ENCODE measurements at regions not wholly inside any gene's neighbourhood (a gene's known extent, or its start where the extent isn't known, plus 50 kb on each side); places are given as distances from the start of the nearest gene placed in this dataset.
"Not testable (repeated sequence)": the region's sequence is repeated elsewhere in the genome, so short reads cannot be mapped to it uniquely, and the experiment has no call there.

- H3K9me3 ChIP-seq (replicated peaks in 1 of 3); H3K4me3 ChIP-seq; H3K36me3 ChIP-seq (replicated peaks in 1 of 2); H3K27me3 ChIP-seq; H3K4me1 ChIP-seq (replicated peaks in 1 of 2); H3K27ac ChIP-seq; intact Hi-C loops (cut with DNase I): not testable (repeated sequence)
- WGBS, 4 donors, result 67 to 74% (median 69%) methylated on average over 4 to 5 of the region's 5 CpGs
- peak; percentile 35 to 74 (median 59) for DNase-seq
- TF ChIP-seq CTCF (IDR thresholded peaks at IDR 0.05), result peak; percentile 12 to 48 (median 38)
These were observed 183.7 kb downstream of the ADRA2C start for GRCh38 chr4:3949916-3950315.

- H3K4me3 ChIP-seq; H3K9me3 ChIP-seq (replicated peaks in 1 of 3); H3K27ac ChIP-seq; DNase-seq; H3K27me3 ChIP-seq; H3K36me3 ChIP-seq (replicated peaks in 1 of 2); H3K4me1 ChIP-seq (replicated peaks in 1 of 2); intact Hi-C loops (cut with DNase I): not testable (repeated sequence)
- WGBS, 4 donors, result 85 to 95% (median 93%) methylated on average over 6 to 9 of the region's 9 CpGs
These were observed 186.4 kb downstream of the ADRA2C start for GRCh38 chr4:3952443-3953139.

DNA sequence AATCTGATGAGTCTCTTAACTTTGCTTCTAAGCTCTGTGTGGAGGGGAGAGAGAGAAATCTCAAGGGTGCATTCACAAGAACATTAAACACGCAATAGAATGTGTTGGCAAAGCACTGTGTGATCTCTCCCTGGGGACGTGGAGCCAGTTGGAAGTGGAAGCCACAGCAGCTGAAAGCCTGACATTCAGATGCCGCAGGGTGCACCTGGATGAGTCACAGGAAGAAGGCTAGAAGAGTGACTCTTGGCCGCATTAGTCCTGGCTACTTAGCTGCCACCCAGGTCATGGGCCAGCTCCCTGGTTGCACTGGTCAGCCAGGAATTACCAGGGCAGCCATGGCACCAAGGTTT is 186.9 kb downstream of the ADRA2C start:
- intact Hi-C loops (cut with DNase I), result not testable (repeated sequence)

GRCh38 chr4:3954540-3955320 is 188.5 kb downstream of the ADRA2C start:
- Histone ChIP-seq H3K27ac (peak overlapping the region; percentile 49 to 95 (median 86)), H3K4me3 (peak overlapping the region; percentile 22 to 81 (median 58))
- H3K27me3 ChIP-seq; intact Hi-C loops (cut with DNase I); H3K4me1 ChIP-seq (replicated peaks in 1 of 2); H3K9me3 ChIP-seq (replicated peaks in 1 of 3); H3K36me3 ChIP-seq (replicated peaks in 1 of 2): not testable (repeated sequence)
- WGBS, 4 donors, result 1 to 4% (median 2%) methylated on average over 3 to 53 of the region's 53 CpGs
- peak; percentile 70 to 91 (median 88) for DNase-seq
- TF ChIP-seq POLR2A (IDR thresholded peaks at IDR 0.05), result peak in 1 of 2 donors; percentile 83

More for the DNA sequence above, 186.9 kb downstream of the ADRA2C start:
- H3K27me3 ChIP-seq; H3K4me3 ChIP-seq; H3K27ac ChIP-seq; DNase-seq; H3K36me3 ChIP-seq (replicated peaks in 1 of 2); H3K9me3 ChIP-seq (replicated peaks in 1 of 3); H3K4me1 ChIP-seq (replicated peaks in 1 of 2): not testable (repeated sequence)
- WGBS, 4 donors, result 84 to 92% (median 90%) methylated on average over 2 to 4 of the region's 4 CpGs

DNA sequence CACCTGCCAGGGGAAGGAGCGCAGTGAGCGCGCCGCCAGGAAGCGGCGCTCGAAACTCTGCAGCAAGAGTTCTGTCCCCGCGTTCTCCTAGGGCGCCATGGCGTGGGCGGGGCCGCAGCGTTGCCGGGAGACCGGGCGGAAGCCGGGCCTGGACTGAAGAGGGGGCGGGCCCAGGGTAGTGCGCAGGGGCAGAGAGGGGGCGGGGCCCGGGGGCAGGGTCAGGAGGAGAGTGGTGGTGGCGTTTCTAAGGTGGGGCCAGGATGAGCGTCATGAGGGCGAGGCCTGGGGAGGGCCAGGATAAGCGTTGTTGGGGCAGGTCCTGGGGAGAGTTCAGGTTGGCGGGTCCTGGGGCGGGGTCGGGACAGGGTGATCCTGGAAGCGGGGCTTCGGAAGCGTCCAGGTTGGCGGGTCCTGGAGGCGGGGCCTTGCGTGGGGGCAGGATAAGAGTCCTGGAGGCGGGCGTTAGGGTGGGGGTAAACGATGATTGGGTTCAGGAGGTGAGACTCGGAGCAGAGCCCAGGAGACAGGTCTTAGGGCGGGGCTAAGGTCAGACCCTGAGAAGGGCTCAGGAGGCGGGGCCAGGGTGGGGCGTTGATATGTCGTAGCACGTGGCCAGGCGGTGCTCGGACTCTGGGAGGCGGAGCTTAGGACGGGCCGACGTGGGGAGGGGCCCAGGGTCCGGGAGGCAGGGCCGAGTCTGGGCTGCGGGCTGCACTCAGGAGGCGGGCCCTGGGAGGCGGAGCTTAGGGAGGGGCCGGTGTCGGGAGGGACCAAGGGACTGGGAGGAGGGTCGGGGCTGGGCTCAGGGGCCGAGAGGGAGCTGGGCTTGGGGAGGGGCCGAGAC is 189.4 kb downstream of the ADRA2C start:
- Histone ChIP-seq H3K27ac (peak overlapping the region; percentile 49 to 95 (median 86)), H3K4me3 (peak overlapping the region; percentile 22 to 81 (median 58))
- H3K4me1 ChIP-seq (replicated peaks in 1 of 2); intact Hi-C loops (cut with DNase I); H3K36me3 ChIP-seq (replicated peaks in 1 of 2); H3K27me3 ChIP-seq; H3K9me3 ChIP-seq (replicated peaks in 1 of 3): not testable (repeated sequence)
- 0 to 2% (median 0%) methylated on average over 13 to 60 of the region's 60 CpGs for WGBS, 4 donors
- peak; percentile 100 for DNase-seq
- TF ChIP-seq POLR2A (IDR thresholded peaks at IDR 0.05), result peak; percentile 20 to 53

GRCh38 chr4:3956165-3956867 is 190.1 kb downstream of the ADRA2C start:
- H3K9me3 ChIP-seq (replicated peaks in 1 of 3); H3K27me3 ChIP-seq; H3K4me1 ChIP-seq (replicated peaks in 1 of 2); intact Hi-C loops (cut with DNase I); H3K36me3 ChIP-seq (replicated peaks in 1 of 2); DNase-seq: not testable (repeated sequence)
- peak overlapping the region in 2 of 4 donors; percentile 22 to 70 for H3K4me3 ChIP-seq
- peak overlapping the region in 4 of 5 donors; percentile 27 to 92 (median 74) for H3K27ac ChIP-seq
- WGBS, 4 donors, result 7 to 27% (median 12%) methylated on average over 10 to 38 of the region's 38 CpGs

- H3K27ac ChIP-seq; intact Hi-C loops (cut with DNase I); H3K27me3 ChIP-seq; H3K4me1 ChIP-seq (replicated peaks in 1 of 2); H3K36me3 ChIP-seq (replicated peaks in 1 of 2); H3K4me3 ChIP-seq; DNase-seq; H3K9me3 ChIP-seq (replicated peaks in 1 of 3): not testable (repeated sequence)
- 77 to 80% (median 80%) methylated on average over 8 to 10 of the region's 10 CpGs for WGBS, 4 donors
These were observed 195.0 kb downstream of the ADRA2C start for GRCh38 chr4:3961091-3961672.

DNA sequence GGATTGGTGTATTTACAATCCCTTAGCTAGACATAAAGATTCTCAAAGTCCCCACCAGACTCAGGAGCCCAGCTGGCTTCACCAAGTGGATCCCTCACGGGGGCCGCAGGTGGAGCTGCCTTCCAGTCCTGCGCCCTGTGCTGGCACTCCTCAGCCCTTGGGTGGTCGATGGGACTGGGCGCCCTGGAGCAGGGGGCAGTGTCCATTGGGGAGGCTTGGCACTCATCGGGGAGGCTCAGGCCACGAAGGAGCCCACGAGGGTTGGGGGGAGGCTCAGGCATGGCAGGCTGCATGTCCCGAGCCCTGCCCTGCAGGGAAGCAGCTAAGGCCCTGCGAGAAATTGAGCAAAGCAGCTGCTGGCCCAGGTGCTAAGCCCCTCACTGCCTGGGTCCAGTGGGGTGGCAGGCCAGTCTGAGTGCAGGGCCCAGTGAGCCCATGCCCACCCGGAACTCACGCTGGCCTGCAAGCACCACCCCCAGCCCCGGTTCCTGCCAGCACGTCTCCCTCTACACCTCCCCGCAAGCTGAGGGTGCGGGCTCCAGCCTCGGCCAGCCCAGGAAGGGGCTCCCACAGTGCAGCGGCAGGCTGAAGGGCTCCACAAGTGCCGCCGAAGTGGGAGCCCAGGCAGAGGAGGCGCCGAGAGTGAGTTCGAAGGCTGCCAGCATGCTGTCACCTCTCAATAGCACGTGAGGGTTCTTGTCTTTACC is 198.5 kb downstream of the ADRA2C start:
- DNase-seq; H3K36me3 ChIP-seq (replicated peaks in 1 of 2); H3K27ac ChIP-seq; H3K9me3 ChIP-seq (replicated peaks in 1 of 3); H3K4me3 ChIP-seq; H3K27me3 ChIP-seq; intact Hi-C loops (cut with DNase I); H3K4me1 ChIP-seq (replicated peaks in 1 of 2): not testable (repeated sequence)
- 84 to 88% (median 85%) methylated on average over 11 to 24 of the region's 24 CpGs for WGBS, 4 donors
